ENCODE measurements at regions not wholly inside any gene's neighbourhood (a gene's known extent, or its start where the extent isn't known, plus 50 kb on each side); places are given as distances from the start of the nearest gene placed in this dataset.

DNA sequence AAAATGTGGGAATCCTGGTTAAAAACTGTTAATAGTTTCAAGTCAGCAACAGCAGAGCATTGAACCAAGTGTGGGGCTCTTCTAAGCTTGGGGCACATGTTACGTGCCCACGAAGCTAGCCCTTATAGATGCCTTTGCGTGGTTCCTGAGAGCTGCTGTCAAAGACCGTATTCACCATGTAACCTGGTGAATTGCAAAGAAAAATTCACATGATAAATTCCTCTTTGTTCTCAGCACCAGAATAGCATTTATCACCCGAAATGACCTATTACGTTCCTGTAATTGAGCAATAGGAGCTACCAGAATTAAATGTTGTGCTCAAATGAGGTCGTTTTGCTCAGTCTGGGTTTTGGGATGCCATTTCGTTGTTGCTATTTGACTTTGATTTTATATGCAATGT, 202.6 kb upstream of the PRPS1L1 start:
- H3K9ac ChIP-seq (ENCODE audit: low read length) = no peak overlapping the region
- no peaks in the 10 kb centered on the region for H3K36me3 ChIP-seq (replicated peaks; ENCODE audit: low read depth, low read length)
- H3K4me1 ChIP-seq (ENCODE audit: low read length) = peaks cover 15% of the 10 kb centered on the region
- no peak overlapping the region for H2AFZ ChIP-seq (ENCODE audit: low read depth, low read length)
- H3K4me2 ChIP-seq (ENCODE audit: low read length) = no peak overlapping the region
- H3K79me2 ChIP-seq (ENCODE audit: low read length) = no peaks in the 10 kb centered on the region
- H3K27ac ChIP-seq (ENCODE audit: low read length) = no peak overlapping the region
- no peak overlapping the region for H3K4me3 ChIP-seq (ENCODE audit: low read length)
- no peaks in the 10 kb centered on the region for H4K20me1 ChIP-seq (ENCODE audit: insufficient read depth, low read length)
- H3K9me3 ChIP-seq (ENCODE audit: insufficient read depth, low read length) = no peaks in the 10 kb centered on the region
- TF ChIP-seq CTCF (IDR thresholded peaks at IDR 0.05; ENCODE audit: low read depth, low read length) (no peak), EZH2phosphoT487 (IDR thresholded peaks at IDR 0.05; ENCODE audit: low read depth) (no peak)
- H3K27me3 ChIP-seq (ENCODE audit: low read depth, low read length) = no peaks in the 10 kb centered on the region

GRCh38 chr7:18231854-18232253, 204.2 kb upstream of the PRPS1L1 start:
- no peak overlapping the region for H2AFZ ChIP-seq (ENCODE audit: low read depth, low read length)
- no peaks in the 10 kb centered on the region for H4K20me1 ChIP-seq (ENCODE audit: insufficient read depth, low read length)
- no peak overlapping the region for H3K9ac ChIP-seq (ENCODE audit: low read length)
- no peak overlapping the region for H3K4me3 ChIP-seq (ENCODE audit: low read length)
- TF ChIP-seq EZH2phosphoT487 (IDR thresholded peaks at IDR 0.05; ENCODE audit: low read depth) (no peak), CTCF (IDR thresholded peaks at IDR 0.05; ENCODE audit: low read depth, low read length) (no peak)
- no peaks in the 10 kb centered on the region for H3K79me2 ChIP-seq (ENCODE audit: low read length)
- H3K4me2 ChIP-seq (ENCODE audit: low read length) = no peak overlapping the region
- H3K9me3 ChIP-seq (ENCODE audit: insufficient read depth, low read length) = no peaks in the 10 kb centered on the region
- peaks cover under 1% of the 10 kb centered on the region; the same call in 1 of the 2 replicates for H3K4me1 ChIP-seq (ENCODE audit: low read length)
- H3K27me3 ChIP-seq (ENCODE audit: low read depth, low read length) = no peaks in the 10 kb centered on the region
- H3K36me3 ChIP-seq (replicated peaks; ENCODE audit: low read depth, low read length) = no peaks in the 10 kb centered on the region
- no peak overlapping the region for H3K27ac ChIP-seq (ENCODE audit: low read length)

DNA sequence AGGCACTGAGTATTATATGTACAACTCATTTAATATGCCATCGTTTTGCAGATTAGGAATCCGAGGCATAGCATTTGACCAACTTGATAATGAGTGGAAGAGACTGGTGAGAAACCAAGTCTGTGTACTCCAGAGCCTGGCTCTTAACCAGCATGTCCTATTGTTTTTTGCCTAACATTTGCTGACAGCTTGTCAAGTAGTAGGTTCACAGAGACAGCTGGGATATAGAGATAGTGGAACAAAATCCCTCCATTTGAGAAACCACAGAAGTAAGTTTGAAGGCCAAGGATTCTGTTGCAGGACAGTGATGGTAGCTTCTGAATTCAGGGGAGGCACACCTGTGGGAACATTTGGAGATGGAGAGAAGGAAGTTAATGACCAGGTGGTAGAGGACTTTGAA, 206.9 kb upstream of the PRPS1L1 start:
- H3K9me3 ChIP-seq (ENCODE audit: insufficient read depth, low read length) = no peaks in the 10 kb centered on the region
- H3K27ac ChIP-seq (ENCODE audit: low read length) = no peak overlapping the region
- no peak overlapping the region for H2AFZ ChIP-seq (ENCODE audit: low read depth, low read length)
- H3K9ac ChIP-seq (ENCODE audit: low read length) = no peak overlapping the region
- no peaks in the 10 kb centered on the region for H3K4me1 ChIP-seq (ENCODE audit: low read length)
- no peaks in the 10 kb centered on the region for H3K79me2 ChIP-seq (ENCODE audit: low read length)
- H3K36me3 ChIP-seq (replicated peaks; ENCODE audit: low read depth, low read length) = no peaks in the 10 kb centered on the region
- no peaks in the 10 kb centered on the region for H4K20me1 ChIP-seq (ENCODE audit: insufficient read depth, low read length)
- TF ChIP-seq CTCF (IDR thresholded peaks at IDR 0.05; ENCODE audit: low read depth, low read length) = no peak
- TF ChIP-seq EZH2phosphoT487 (IDR thresholded peaks at IDR 0.05; ENCODE audit: low read depth) = no peak
- H3K27me3 ChIP-seq (ENCODE audit: low read depth, low read length) = no peaks in the 10 kb centered on the region
- no peak overlapping the region for H3K4me2 ChIP-seq (ENCODE audit: low read length)
- H3K4me3 ChIP-seq (ENCODE audit: low read length) = no peak overlapping the region

DNA sequence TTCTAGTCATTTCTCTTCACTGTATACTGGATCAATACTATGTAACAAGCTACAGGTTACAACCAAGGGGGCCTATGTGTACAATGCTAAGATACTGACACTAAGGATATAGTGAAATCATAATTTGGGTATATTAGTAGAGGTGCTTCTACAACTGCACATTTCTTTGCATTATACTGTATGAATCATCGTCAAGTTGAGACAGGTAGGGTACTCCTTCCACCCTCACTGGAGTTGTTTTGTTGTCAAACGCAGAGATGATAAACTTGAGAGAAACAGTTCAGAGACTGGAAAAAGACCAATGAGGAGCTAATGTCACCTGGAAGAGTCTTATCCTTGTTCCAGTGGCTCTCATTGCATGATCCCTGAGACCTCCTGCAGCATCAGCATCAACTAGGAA, 208.2 kb upstream of the PRPS1L1 start:
- TF ChIP-seq EZH2phosphoT487 (IDR thresholded peaks at IDR 0.05; ENCODE audit: low read depth) = no peak
- no peak for TF ChIP-seq CTCF (IDR thresholded peaks at IDR 0.05; ENCODE audit: low read depth, low read length)
- H3K4me3 ChIP-seq (ENCODE audit: low read length) = no peak overlapping the region
- no peak overlapping the region for H3K4me2 ChIP-seq (ENCODE audit: low read length)
- H2AFZ ChIP-seq (ENCODE audit: low read depth, low read length) = no peak overlapping the region
- H3K27me3 ChIP-seq (ENCODE audit: low read depth, low read length) = no peaks in the 10 kb centered on the region
- no peaks in the 10 kb centered on the region for H3K9me3 ChIP-seq (ENCODE audit: insufficient read depth, low read length)
- no peaks in the 10 kb centered on the region for H3K79me2 ChIP-seq (ENCODE audit: low read length)
- no peak overlapping the region for H3K9ac ChIP-seq (ENCODE audit: low read length)
- H3K27ac ChIP-seq (ENCODE audit: low read length) = no peak overlapping the region
- H3K36me3 ChIP-seq (replicated peaks; ENCODE audit: low read depth, low read length) = no peaks in the 10 kb centered on the region
- no peaks in the 10 kb centered on the region for H3K4me1 ChIP-seq (ENCODE audit: low read length)
- H4K20me1 ChIP-seq (ENCODE audit: insufficient read depth, low read length) = no peaks in the 10 kb centered on the region
